Thymus (tissue), 11 donors: ENCODE measurements at regions not wholly inside any gene's neighbourhood (a gene's known extent, or its start where the extent isn't known, plus 50 kb on each side); places are given as distances from the start of the nearest gene placed in this dataset.

Experiments
- DNase-seq, 9 donors: peaks; one replicate each; pipeline ENCODE4 v3.0.0-alpha.2; 2013; ENCODE audit warnings: low spot score in 9 of 9, low read depth in 6 of 9, missing footprints in 1 of 9
- H3K27ac ChIP-seq, 2 donors: one replicate each; pipeline ENCODE4 v1.5.1; 2013; ENCODE audit warnings: control low read depth in 1 of 2, low read depth in 1 of 2, low read length in 1 of 2, mild to moderate bottlenecking in 1 of 2, moderate library complexity in 1 of 2
- H3K27me3 ChIP-seq, 2 donors: one replicate each; pipeline ENCODE4 v1.5.1; 2013; ENCODE audit warnings: low read length in 1 of 2; ENCODE audit not compliant: control insufficient read depth in 2 of 2, insufficient read depth in 1 of 2
- H3K36me3 ChIP-seq, 2 donors: one replicate each; pipeline ENCODE4 v1.5.1; 2013; ENCODE audit warnings: low read length in 1 of 2, mild to moderate bottlenecking in 1 of 2, moderate library complexity in 1 of 2; ENCODE audit not compliant: control insufficient read depth in 2 of 2, insufficient read depth in 2 of 2
- H3K4me1 ChIP-seq, 2 donors: one replicate each; pipeline ENCODE4 v1.5.1; 2013; ENCODE audit warnings: low read length in 2 of 2; ENCODE audit not compliant: control insufficient read depth in 2 of 2, insufficient read depth in 2 of 2
- H3K4me3 ChIP-seq, 2 donors: one replicate each; pipeline ENCODE4 v1.5.1; 2013; ENCODE audit warnings: low read length in 2 of 2, control low read depth in 1 of 2, mild to moderate bottlenecking in 1 of 2
- H3K9me3 ChIP-seq, 2 donors: one replicate each; pipeline ENCODE4 v1.5.1; 2013; ENCODE audit warnings: low read length in 1 of 2, mild to moderate bottlenecking in 1 of 2; ENCODE audit not compliant: control insufficient read depth in 2 of 2, insufficient read depth in 1 of 2
- WGBS: extraction: QIAGEN DNeasy Blood & Tissue Kit; methylation state at CpG from one replicate; pipeline ENCODE4 v1.1.7; 2013; 5-methylcytosine and 5-hydroxymethylcytosine counted together
- donor health status: healthy.

- no peak for DNase-seq
- Histone ChIP-seq H3K4me3 (no peak overlapping the region), H3K27me3 (no peaks in the 10 kb centered on the region), H3K4me1 (no peaks in the 10 kb centered on the region), H3K27ac (no peak overlapping the region), H3K9me3 (no peaks in the 10 kb centered on the region), H3K36me3 (no peaks in the 10 kb centered on the region)
- WGBS = 88% methylated on average over 1 of the region's 1 CpG
Measured at GRCh38 chr5:106092455-106092854, 1578.3 kb downstream of the EFNA5 start.

GRCh38 chr5:106089073-106089472, 1581.7 kb downstream of the EFNA5 start:
- no peaks in the 10 kb centered on the region for H3K4me1 ChIP-seq
- no peak overlapping the region for H3K27ac ChIP-seq
- no peaks in the 10 kb centered on the region for H3K27me3 ChIP-seq
- H3K36me3 ChIP-seq = no peaks in the 10 kb centered on the region
- no peaks in the 10 kb centered on the region for H3K9me3 ChIP-seq
- no peak for DNase-seq
- H3K4me3 ChIP-seq = no peak overlapping the region

GRCh38 chr5:106088462-106088861, 1582.3 kb downstream of the EFNA5 start:
- H3K9me3 ChIP-seq = no peaks in the 10 kb centered on the region
- DNase-seq = no peak
- H3K36me3 ChIP-seq = no peaks in the 10 kb centered on the region
- no peak overlapping the region for H3K4me3 ChIP-seq
- H3K27ac ChIP-seq = no peak overlapping the region
- H3K4me1 ChIP-seq = no peaks in the 10 kb centered on the region
- H3K27me3 ChIP-seq = no peaks in the 10 kb centered on the region

- no peaks in the 10 kb centered on the region for H3K9me3 ChIP-seq
- no peaks in the 10 kb centered on the region for H3K36me3 ChIP-seq
- no peak for DNase-seq
- H3K27me3 ChIP-seq = no peaks in the 10 kb centered on the region
- 80% methylated on average over 2 of the region's 2 CpGs for WGBS
- H3K4me1 ChIP-seq = no peaks in the 10 kb centered on the region
- H3K27ac ChIP-seq = no peak overlapping the region
- H3K4me3 ChIP-seq = no peak overlapping the region
Measured at GRCh38 chr5:106086352-106086751, 1584.4 kb downstream of the EFNA5 start.

- no peak for DNase-seq
- H3K36me3 ChIP-seq = no peaks in the 10 kb centered on the region
- H3K4me1 ChIP-seq = no peaks in the 10 kb centered on the region
- WGBS = 74% methylated on average over 2 of the region's 2 CpGs
- H3K27me3 ChIP-seq = no peaks in the 10 kb centered on the region
- no peak overlapping the region for H3K27ac ChIP-seq
- H3K4me3 ChIP-seq = no peak overlapping the region
- peaks cover 0 to 2% of the 10 kb centered on the region in 2 donors for H3K9me3 ChIP-seq
Measured at GRCh38 chr5:106085556-106085955, 1585.2 kb downstream of the EFNA5 start.

- no peak overlapping the region for H3K27ac ChIP-seq
- DNase-seq = no peak
- no peak overlapping the region for H3K4me3 ChIP-seq
- H3K27me3 ChIP-seq = no peaks in the 10 kb centered on the region
- 0% methylated on average over 1 of the region's 1 CpG for WGBS
- peaks cover 0 to 2% of the 10 kb centered on the region in 2 donors for H3K9me3 ChIP-seq
- H3K4me1 ChIP-seq = no peaks in the 10 kb centered on the region
- H3K36me3 ChIP-seq = no peaks in the 10 kb centered on the region
Measured at GRCh38 chr5:106085136-106085535, 1585.6 kb downstream of the EFNA5 start.

GRCh38 chr5:106080535-106080934, 1590.2 kb downstream of the EFNA5 start:
- WGBS = 97% methylated on average over 1 of the region's 1 CpG
- Histone ChIP-seq H3K9me3 (peaks cover 0 to 2% of the 10 kb centered on the region in 2 donors), H3K4me1 (no peaks in the 10 kb centered on the region), H3K36me3 (no peaks in the 10 kb centered on the region), H3K27ac (no peak overlapping the region), H3K4me3 (no peak overlapping the region), H3K27me3 (no peaks in the 10 kb centered on the region)
- DNase-seq = no peak

- Histone ChIP-seq H3K36me3 (no peaks in the 10 kb centered on the region), H3K4me3 (no peak overlapping the region)
- WGBS = 91% methylated on average over 4 of the region's 4 CpGs
Measured at GRCh38 chr5:106076655-106077054, 1594.1 kb downstream of the EFNA5 start.

GRCh38 chr5:106072208-106072607, 1598.5 kb downstream of the EFNA5 start:
- no peaks in the 10 kb centered on the region for H3K27me3 ChIP-seq
- H3K4me1 ChIP-seq = no peaks in the 10 kb centered on the region
- no peak for DNase-seq
- H3K9me3 ChIP-seq = no peaks in the 10 kb centered on the region
- H3K36me3 ChIP-seq = no peaks in the 10 kb centered on the region
- no peak overlapping the region for H3K27ac ChIP-seq
- WGBS = 94% methylated on average over 2 of the region's 2 CpGs
- no peak overlapping the region for H3K4me3 ChIP-seq

More at GRCh38 chr5:106076655-106077054, 1594.1 kb downstream of the EFNA5 start:
- DNase-seq = no peak
- Histone ChIP-seq H3K27me3 (no peaks in the 10 kb centered on the region), H3K4me1 (no peaks in the 10 kb centered on the region), H3K9me3 (peaks cover 0 to 2% of the 10 kb centered on the region in 2 donors), H3K27ac (no peak overlapping the region)

- no peak overlapping the region for H3K27ac ChIP-seq
- no peak for DNase-seq
- H3K4me1 ChIP-seq = no peaks in the 10 kb centered on the region
- H3K9me3 ChIP-seq = no peaks in the 10 kb centered on the region
- H3K4me3 ChIP-seq = no peak overlapping the region
- no peaks in the 10 kb centered on the region for H3K36me3 ChIP-seq
- H3K27me3 ChIP-seq = no peaks in the 10 kb centered on the region
- 93% methylated on average over 1 of the region's 1 CpG for WGBS
Measured at GRCh38 chr5:106047341-106047740, 1623.4 kb downstream of the EFNA5 start.
